GM12878 (cell line): ENCODE measurements at regions not wholly inside any gene's neighbourhood (a gene's known extent, or its start where the extent isn't known, plus 50 kb on each side); places are given as distances from the start of the nearest gene placed in this dataset.

Experiments used
- ATAC-seq: fragments of 200-7000 bp; cut with Tn5 transposase; 3 replicates; pipeline ENCODE4 v1.9.1; 2020; ENCODE audit warnings: mild to moderate bottlenecking, moderate library complexity
- BruUV-seq: library from RNA; stranded (reverse); fragments of 400-500 nt; replicated peaks from 2 replicates; lab custom pipeline; 2021; lab: Mats Ljungman, UMichigan
- CTCF ChIA-PET: fragments of 300-600 bp; sonication (Branson Sonifier 250); formaldehyde crosslinking; extraction: SDS; loops from one replicate; lab custom pipeline; 2021; ENCODE audit warnings: inconsistent platforms; lab: Yijun Ruan, JAX
- POLR2A ChIA-PET: fragments of 350-600 bp; formaldehyde crosslinking; extraction: SDS; loops from one replicate; lab custom pipeline; 2021; ENCODE audit warnings: inconsistent platforms; lab: Charles Lee
- RAD21 ChIA-PET: fragments of 300-600 bp; sonication (Branson Sonifier 250); formaldehyde crosslinking; loops from one replicate; lab custom pipeline; 2023; ENCODE audit warnings: antibody characterized with exemption; ENCODE audit not compliant: unreplicated experiment; lab: Charles Lee
- SMC1A ChIA-PET: fragments of 300-600 bp; sonication (Branson Sonifier 250); formaldehyde crosslinking; loops from one replicate; lab custom pipeline; 2023; ENCODE audit not compliant: unreplicated experiment, uncharacterized antibody; lab: Charles Lee
- DNase-seq: peaks from one replicate; pipeline ENCODE4 v3.0.0-alpha.2; 2011; ENCODE audit warnings: low read depth, low spot score
- FAIRE-seq: peaks from 3 replicates; lab custom pipeline; 2011; peaks lifted over from hg19 to GRCh38; lab: Jason Lieb, UNC
- H2AFZ ChIP-seq: 2 replicates; pipeline ENCODE4 v1.6.0; 2011; ENCODE audit warnings: low read depth, low read length, control low read depth; ENCODE audit not compliant: control insufficient read depth
- H3K27ac ChIP-seq: 2 replicates; pipeline ENCODE4 v1.5.1; 2011; ENCODE audit warnings: control low read depth; ENCODE audit not compliant: control insufficient read depth, insufficient read depth
- H3K27me3 ChIP-seq, 2 experiments: replicated peaks in 1 of 2; 2 replicates each; pipeline versions ENCODE4 v1.6.0 to v1.6.1; 2011; ENCODE audit warnings: low read length in 1 of 2; ENCODE audit not compliant: control insufficient read depth in 2 of 2, insufficient read depth in 2 of 2
- H3K36me3 ChIP-seq, 2 experiments: 2 replicates each; pipeline ENCODE4 v1.5.1; 2011; ENCODE audit warnings: low read length in 1 of 2; ENCODE audit not compliant: control insufficient read depth in 2 of 2, insufficient read depth in 2 of 2
- H3K4me1 ChIP-seq: 2 replicates; pipeline ENCODE4 v1.6.1; 2011; ENCODE audit warnings: mild to moderate bottlenecking, low read length, moderate library complexity, mixed read lengths; ENCODE audit not compliant: control insufficient read depth, insufficient read depth
- H3K4me2 ChIP-seq: 2 replicates; pipeline ENCODE4 v1.6.0; 2011; ENCODE audit warnings: control low read depth; ENCODE audit not compliant: control insufficient read depth, insufficient read depth
- H3K4me3 ChIP-seq: fragments of 200-600 bp; sonication (generic); 2 replicates; pipeline ENCODE4 v1.5.1; 2016
- H3K79me2 ChIP-seq: 2 replicates; pipeline ENCODE4 v1.6.0; 2011; ENCODE audit warnings: low read length; ENCODE audit not compliant: control insufficient read depth, insufficient read depth
- H3K9ac ChIP-seq: 2 replicates; pipeline ENCODE4 v1.8.0; 2011; ENCODE audit warnings: low read length, control low read depth, mixed read lengths; ENCODE audit not compliant: control insufficient read depth, insufficient read depth
- H3K9me3 ChIP-seq: replicated peaks from 3 replicates; pipeline ENCODE4 v1.5.1; 2011; ENCODE audit warnings: mild to moderate bottlenecking, low read length; ENCODE audit not compliant: control insufficient read depth, insufficient read depth
- H4K20me1 ChIP-seq: 2 replicates; pipeline ENCODE4 v1.6.0; 2011; ENCODE audit not compliant: control insufficient read depth, insufficient read depth
- BCLAF1 ChIP-seq: fragments of 450-650 bp; IDR thresholded peaks from 2 replicates; pipeline ENCODE4 v1.6.1; 2017; ENCODE audit warnings: antibody characterized with exemption, mild to moderate bottlenecking, moderate library complexity
- BRCA1 ChIP-seq: IDR thresholded peaks from 2 replicates; pipeline ENCODE4 v1.6.1; 2011; ENCODE audit warnings: low read depth, low read length, improper control_type of control experiment
- HCFC1 ChIP-seq: fragments of 150-350 bp; IDR thresholded peaks from 2 replicates; pipeline ENCODE4 v1.6.1; 2014; ENCODE audit warnings: low read length
- SIN3A ChIP-seq: IDR thresholded peaks from 2 replicates; pipeline ENCODE4 v1.6.1; 2012; ENCODE audit warnings: low read depth, low read length, improper control_type of control experiment
- SUPT20H ChIP-seq: IDR thresholded peaks from 2 replicates; pipeline ENCODE4 v1.6.1; 2011; ENCODE audit warnings: low read depth, mild to moderate bottlenecking, low read length, moderate library complexity, borderline replicate concordance; ENCODE audit not compliant: control insufficient read depth
- TAF1 ChIP-seq: IDR thresholded peaks from 2 replicates; pipeline ENCODE4 v1.6.1; 2011; ENCODE audit warnings: mild to moderate bottlenecking, low read depth, low read length, borderline replicate concordance
- ZZZ3 ChIP-seq: IDR thresholded peaks from 2 replicates; pipeline ENCODE4 v1.6.1; 2011; ENCODE audit warnings: low read depth; ENCODE audit not compliant: control insufficient read depth, insufficient read length
- WGBS: methylation state at CpG from one replicate; pipeline ENCODE4 v1.1.6; 2016; ENCODE audit warnings: low lambda C conversion rate; ENCODE audit not compliant: insufficient replicate concordance, insufficient coverage; ENCODE audit errors: missing lambda C conversion rate; 5-methylcytosine and 5-hydroxymethylcytosine counted together
- in situ Hi-C: fragments of 300-500 bp; cut with MboI; formaldehyde crosslinking; loops from 9 replicates; pipeline ENCODE4 v1.14.3; 2018; ENCODE audit warnings: mixed read lengths
- intact Hi-C: fragments of 100-400 bp; cut with micrococcal nuclease; formaldehyde crosslinking; loops from one replicate; pipeline ENCODE4 v1.14.2; 2022; ENCODE audit not compliant: unreplicated experiment

- no peaks in the 10 kb centered on the region for H3K9me3 ChIP-seq
- H3K27me3 ChIP-seq: no peaks in the 10 kb centered on the region
- CTCF ChIA-PET: interaction anchor here (0.6 kb wide), 1 partner anchor 1084 kb away, joined by 3 read pairs; no protein-coding TSS in a partner anchor
- in situ Hi-C loops: no loop called here
- H3K36me3 ChIP-seq: no peaks in the 10 kb centered on the region
- no peak for FAIRE-seq
- BruUV-seq: no TSS peak
- SMC1A ChIA-PET: no interaction called here
- RAD21 ChIA-PET: no interaction called here
- TF ChIP-seq SUPT20H (no peak), TAF1 (no peak), HCFC1 (no peak), SIN3A (no peak), ZZZ3 (no peak), BCLAF1 (no peak), BRCA1 (no peak)
- no peak overlapping the region for H3K27ac ChIP-seq
- H3K4me2 ChIP-seq: no peak overlapping the region
- no peak for ATAC-seq
- H3K4me3 ChIP-seq: no peak overlapping the region
- POLR2A ChIA-PET: no interaction called here
- H3K79me2 ChIP-seq: no peaks in the 10 kb centered on the region
- H2AFZ ChIP-seq: no peak overlapping the region
- 0% methylated on average over 3 of the region's 3 CpGs for WGBS
- intact Hi-C loops: no loop called here
- DNase-seq: no peak
- H3K4me1 ChIP-seq: no peaks in the 10 kb centered on the region
- H3K9ac ChIP-seq: no peak overlapping the region
- H4K20me1 ChIP-seq: no peaks in the 10 kb centered on the region
Measured at GRCh38 chr14:83147006-83147405, 1613.4 kb upstream of the SEL1L start.
